ENCODE measurements at regions not wholly inside any gene's neighbourhood (a gene's known extent, or its start where the extent isn't known, plus 50 kb on each side); places are given as distances from the start of the nearest gene placed in this dataset.

DNA sequence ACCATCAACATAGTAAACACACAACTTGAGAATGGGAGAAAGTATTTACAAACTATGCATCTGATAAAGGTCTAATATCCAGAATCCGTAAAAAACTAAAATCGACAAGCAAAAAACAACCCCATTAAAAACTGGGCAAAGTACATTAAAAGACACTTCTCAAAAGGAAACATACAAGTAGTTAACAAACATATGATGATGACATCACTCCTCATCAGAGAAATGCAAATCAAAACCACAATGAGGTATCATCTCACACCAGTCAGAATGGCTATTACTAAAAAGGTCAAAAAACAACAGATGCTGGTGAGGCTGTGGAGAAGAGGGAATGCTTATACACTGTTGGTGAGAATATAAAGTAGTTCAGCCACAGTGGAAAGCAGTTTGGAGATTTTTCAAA, 125.1 kb downstream of the TFPI2 start:
- no peak for TF ChIP-seq CTCF (IDR thresholded peaks at IDR 0.05; ENCODE audit: borderline replicate concordance)
- Histone ChIP-seq H3K27ac (replicated peaks) (no peak overlapping the region), H3K27me3 (ENCODE audit: low read depth) (no peaks in the 10 kb centered on the region), H3K4me3 (no peak overlapping the region), H3K36me3 (no peaks in the 10 kb centered on the region), H3K9me3 (replicated peaks) (no peaks in the 10 kb centered on the region), H3K4me1 (no peaks in the 10 kb centered on the region)
- intact Hi-C loops (cut with micrococcal nuclease), result no loop called here
- DNase-seq, result no peak

- Histone ChIP-seq H3K27me3 (ENCODE audit: low read depth) (no peaks in the 10 kb centered on the region), H3K36me3 (no peaks in the 10 kb centered on the region), H3K27ac (replicated peaks) (no peak overlapping the region), H3K4me1 (no peaks in the 10 kb centered on the region), H3K9me3 (replicated peaks) (no peaks in the 10 kb centered on the region), H3K4me3 (no peak overlapping the region)
- intact Hi-C loops (cut with micrococcal nuclease), result no loop called here
- TF ChIP-seq CTCF (IDR thresholded peaks at IDR 0.05; ENCODE audit: borderline replicate concordance), result no peak
- no peak for DNase-seq
Measured at GRCh38 chr7:93758631-93759030, 131.9 kb downstream of the TFPI2 start.

GRCh38 chr7:93757426-93757825, 133.1 kb downstream of the TFPI2 start:
- Histone ChIP-seq H3K9me3 (replicated peaks) (no peaks in the 10 kb centered on the region), H3K36me3 (no peaks in the 10 kb centered on the region), H3K4me3 (no peak overlapping the region), H3K27me3 (ENCODE audit: low read depth) (no peaks in the 10 kb centered on the region), H3K27ac (replicated peaks) (no peak overlapping the region), H3K4me1 (no peaks in the 10 kb centered on the region)
- intact Hi-C loops (cut with micrococcal nuclease), result no loop called here
- no peak for TF ChIP-seq CTCF (IDR thresholded peaks at IDR 0.05; ENCODE audit: borderline replicate concordance)
- DNase-seq, result no peak

- Histone ChIP-seq H3K4me3 (no peak overlapping the region), H3K27ac (replicated peaks) (no peak overlapping the region), H3K36me3 (no peaks in the 10 kb centered on the region), H3K27me3 (ENCODE audit: low read depth) (no peaks in the 10 kb centered on the region), H3K4me1 (no peaks in the 10 kb centered on the region), H3K9me3 (replicated peaks) (peaks cover under 1% of the 10 kb centered on the region)
- no peak for TF ChIP-seq CTCF (IDR thresholded peaks at IDR 0.05; ENCODE audit: borderline replicate concordance)
- intact Hi-C loops (cut with micrococcal nuclease), result no loop called here
- no peak for DNase-seq
Measured at GRCh38 chr7:93756890-93757289, 133.7 kb downstream of the TFPI2 start.

- H3K4me3 ChIP-seq, result no peak overlapping the region
- H3K9me3 ChIP-seq (replicated peaks), result peaks cover 4% of the 10 kb centered on the region
- intact Hi-C loops (cut with micrococcal nuclease), result no loop called here
- no peak for DNase-seq
- no peaks in the 10 kb centered on the region for H3K36me3 ChIP-seq
- TF ChIP-seq CTCF (IDR thresholded peaks at IDR 0.05; ENCODE audit: borderline replicate concordance), result no peak
- no peak overlapping the region for H3K27ac ChIP-seq (replicated peaks)
- H3K4me1 ChIP-seq, result no peaks in the 10 kb centered on the region
- H3K27me3 ChIP-seq (ENCODE audit: low read depth), result no peaks in the 10 kb centered on the region
Measured at GRCh38 chr7:93751421-93751820, 139.1 kb downstream of the TFPI2 start.

GRCh38 chr7:93750986-93751385, 139.6 kb downstream of the TFPI2 start:
- no peak overlapping the region for H3K27ac ChIP-seq (replicated peaks)
- H3K4me1 ChIP-seq, result no peaks in the 10 kb centered on the region
- DNase-seq, result no peak
- intact Hi-C loops (cut with micrococcal nuclease), result no loop called here
- no peaks in the 10 kb centered on the region for H3K27me3 ChIP-seq (ENCODE audit: low read depth)
- H3K36me3 ChIP-seq, result no peaks in the 10 kb centered on the region
- no peak overlapping the region for H3K4me3 ChIP-seq
- H3K9me3 ChIP-seq (replicated peaks), result peaks cover 4% of the 10 kb centered on the region
- TF ChIP-seq CTCF (IDR thresholded peaks at IDR 0.05; ENCODE audit: borderline replicate concordance), result no peak
